ENCODE measurements at regions not wholly inside any gene's neighbourhood (a gene's known extent, or its start where the extent isn't known, plus 50 kb on each side); places are given as distances from the start of the nearest gene placed in this dataset.

DNA sequence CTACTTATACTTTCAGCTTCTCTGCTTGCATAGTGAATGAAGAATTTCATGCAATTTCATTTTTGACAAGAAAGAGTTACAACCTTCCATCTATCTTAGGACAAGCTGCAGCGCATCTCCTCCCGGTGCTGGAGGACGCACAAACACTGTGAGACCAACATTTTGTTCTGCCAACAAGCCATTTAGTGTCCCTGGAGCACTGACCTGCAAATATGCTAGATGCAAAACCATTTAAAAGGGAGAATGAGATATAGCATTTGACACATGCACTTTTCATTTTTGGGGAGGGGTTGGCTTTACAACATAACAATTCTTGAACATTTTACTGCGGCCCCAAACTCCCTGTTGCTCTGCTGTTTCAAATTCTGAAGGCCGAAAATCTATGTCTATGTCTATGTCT is 127.2 kb upstream of the SLC30A5 start:
- H4K20me1 ChIP-seq (ENCODE audit: control insufficient read depth, insufficient read depth, low read length, poor library complexity, severe bottlenecking) = no peaks in the 10 kb centered on the region
- H3K4me3 ChIP-seq (ENCODE audit: control extremely low read depth in 1 of 5, extremely low read depth in 1 of 5, insufficient read depth in 1 of 5, low read depth in 2 of 5, low read length in 4 of 5) = no peak overlapping the region
- 100% methylated on average over 3 of the region's 5 CpGs for WGBS (ENCODE audit: insufficient coverage)
- H3K9ac ChIP-seq (ENCODE audit: low read length) = no peak overlapping the region
- TF ChIP-seq, protein P1, sequence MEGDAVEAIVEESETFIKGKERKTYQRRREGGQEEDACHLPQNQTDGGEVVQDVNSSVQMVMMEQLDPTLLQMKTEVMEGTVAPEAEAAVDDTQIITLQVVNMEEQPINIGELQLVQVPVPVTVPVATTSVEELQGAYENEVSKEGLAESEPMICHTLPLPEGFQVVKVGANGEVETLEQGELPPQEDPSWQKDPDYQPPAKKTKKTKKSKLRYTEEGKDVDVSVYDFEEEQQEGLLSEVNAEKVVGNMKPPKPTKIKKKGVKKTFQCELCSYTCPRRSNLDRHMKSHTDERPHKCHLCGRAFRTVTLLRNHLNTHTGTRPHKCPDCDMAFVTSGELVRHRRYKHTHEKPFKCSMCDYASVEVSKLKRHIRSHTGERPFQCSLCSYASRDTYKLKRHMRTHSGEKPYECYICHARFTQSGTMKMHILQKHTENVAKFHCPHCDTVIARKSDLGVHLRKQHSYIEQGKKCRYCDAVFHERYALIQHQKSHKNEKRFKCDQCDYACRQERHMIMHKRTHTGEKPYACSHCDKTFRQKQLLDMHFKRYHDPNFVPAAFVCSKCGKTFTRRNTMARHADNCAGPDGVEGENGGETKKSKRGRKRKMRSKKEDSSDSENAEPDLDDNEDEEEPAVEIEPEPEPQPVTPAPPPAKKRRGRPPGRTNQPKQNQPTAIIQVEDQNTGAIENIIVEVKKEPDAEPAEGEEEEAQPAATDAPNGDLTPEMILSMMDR (IDR thresholded peaks at IDR 0.05) = no peak
- TF ChIP-seq EZH2 (IDR thresholded peaks at IDR 0.05; ENCODE audit: borderline replicate concordance, insufficient read depth, low read depth, low read length, poor library complexity, severe bottlenecking) = no peak
- CTCF ChIA-PET = no interaction called here
- no peaks in the 10 kb centered on the region for H3K4me1 ChIP-seq (ENCODE audit: control insufficient read depth in 2 of 2, insufficient read depth in 2 of 2, low read length in 2 of 2)
- H3K4me2 ChIP-seq (replicated peaks; ENCODE audit: low read depth, low read length, poor library complexity, severe bottlenecking) = no peak overlapping the region
- Mint-ChIP-seq H3K9me3 (ENCODE audit: insufficient read depth) (no peaks in the 10 kb centered on the region), H3K27me3 (peaks cover 17% of the 10 kb centered on the region), H3K27ac (no peak overlapping the region), H3K4me3 (no peak overlapping the region), H3K4me1 (peaks cover 3% of the 10 kb centered on the region)
- no peak overlapping the region for H2AFZ ChIP-seq (ENCODE audit: insufficient read depth, low read depth, low read length, poor library complexity, severe bottlenecking)
- H3K27me3 ChIP-seq (replicated peaks in 1 of 4; ENCODE audit: control extremely low read depth in 1 of 4, control insufficient read depth in 3 of 4, insufficient read depth in 4 of 4, low read length in 3 of 4) = peaks cover 0 to 10% (median 0%) of the 10 kb centered on the region in 4 experiments
- no peaks in the 10 kb centered on the region for H3K79me2 ChIP-seq (ENCODE audit: control insufficient read depth, insufficient read depth, low read length)
- peaks cover 0 to 13% (median 0%) of the 10 kb centered on the region in 3 donors for H3K9me3 ChIP-seq (ENCODE audit: control extremely low read depth in 1 of 3, control insufficient read depth in 2 of 3, insufficient read depth in 1 of 3, low read length in 2 of 3)
- POLR2A ChIA-PET = no interaction called here
- no peaks in the 10 kb centered on the region for H3K36me3 ChIP-seq (replicated peaks in 1 of 2; ENCODE audit: control extremely low read depth in 1 of 2, control insufficient read depth in 1 of 2, extremely low read depth in 1 of 2, insufficient read depth in 2 of 2, low read length in 1 of 2)
- DNase-seq (no peak), ATAC-seq (ENCODE audit: low read depth) (no peak)
- H3K27ac ChIP-seq (ENCODE audit: low read length in 2 of 2) = no peak overlapping the region
- intact Hi-C loops (cut with micrococcal nuclease) = no loop called here

DNA sequence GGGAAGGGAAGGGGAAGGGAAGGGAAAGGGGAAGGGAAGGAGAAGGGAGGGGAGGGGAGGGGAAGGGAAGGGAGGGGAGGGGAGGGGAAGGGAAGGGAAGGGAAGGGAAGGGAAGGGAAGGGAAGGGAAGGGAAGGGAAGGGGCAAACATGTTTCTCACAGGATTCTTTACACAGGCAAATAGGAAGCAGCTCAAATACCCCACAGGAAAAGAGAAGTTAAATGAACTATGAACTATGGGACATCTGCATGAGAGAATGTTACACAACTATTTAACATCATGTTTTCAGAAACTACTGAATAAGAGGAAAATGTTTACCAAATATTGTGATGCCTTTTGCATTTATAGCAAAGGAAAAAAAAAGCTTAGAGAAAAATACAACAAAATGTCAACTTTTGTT is 125.4 kb upstream of the SLC30A5 start:
- H3K4me1 ChIP-seq (ENCODE audit: control insufficient read depth in 2 of 2, insufficient read depth in 2 of 2, low read length in 2 of 2) = no peaks in the 10 kb centered on the region
- H3K27ac ChIP-seq (ENCODE audit: low read length in 2 of 2) = no peak overlapping the region
- no peaks in the 10 kb centered on the region for H3K79me2 ChIP-seq (ENCODE audit: control insufficient read depth, insufficient read depth, low read length)
- ATAC-seq (ENCODE audit: low read depth) (no peak), DNase-seq (no peak)
- peaks cover 27% of the 10 kb centered on the region for H3K27me3 Mint-ChIP-seq
- H3K27me3 ChIP-seq (replicated peaks in 1 of 4; ENCODE audit: control extremely low read depth in 1 of 4, control insufficient read depth in 3 of 4, insufficient read depth in 4 of 4, low read length in 3 of 4) = peaks cover 0 to 14% (median 0%) of the 10 kb centered on the region in 4 experiments
- no peak for TF ChIP-seq EZH2 (IDR thresholded peaks at IDR 0.05; ENCODE audit: borderline replicate concordance, insufficient read depth, low read depth, low read length, poor library complexity, severe bottlenecking)
- TF ChIP-seq, protein P1 (IDR thresholded peaks at IDR 0.05) = no peak
- no peaks in the 10 kb centered on the region for H3K9me3 Mint-ChIP-seq (ENCODE audit: insufficient read depth)
- H3K27ac Mint-ChIP-seq = no peak overlapping the region
- CTCF ChIA-PET = no interaction called here
- no peak overlapping the region for H3K4me3 Mint-ChIP-seq
- H4K20me1 ChIP-seq (ENCODE audit: control insufficient read depth, insufficient read depth, low read length, poor library complexity, severe bottlenecking) = no peaks in the 10 kb centered on the region
- H3K4me3 ChIP-seq (ENCODE audit: control extremely low read depth in 1 of 5, extremely low read depth in 1 of 5, insufficient read depth in 1 of 5, low read depth in 2 of 5, low read length in 4 of 5) = no peak overlapping the region
- POLR2A ChIA-PET = no interaction called here
- no peak overlapping the region for H3K9ac ChIP-seq (ENCODE audit: low read length)
- peaks cover 0 to 13% (median 0%) of the 10 kb centered on the region in 3 donors for H3K9me3 ChIP-seq (ENCODE audit: control extremely low read depth in 1 of 3, control insufficient read depth in 2 of 3, insufficient read depth in 1 of 3, low read length in 2 of 3)
- no peaks in the 10 kb centered on the region for H3K4me1 Mint-ChIP-seq
- no peak overlapping the region for H2AFZ ChIP-seq (ENCODE audit: insufficient read depth, low read depth, low read length, poor library complexity, severe bottlenecking)
- no peaks in the 10 kb centered on the region for H3K36me3 ChIP-seq (replicated peaks in 1 of 2; ENCODE audit: control extremely low read depth in 1 of 2, control insufficient read depth in 1 of 2, extremely low read depth in 1 of 2, insufficient read depth in 2 of 2, low read length in 1 of 2)
- no peak overlapping the region for H3K4me2 ChIP-seq (replicated peaks; ENCODE audit: low read depth, low read length, poor library complexity, severe bottlenecking)
- intact Hi-C loops (cut with micrococcal nuclease) = no loop called here
